PC-9 (cell line): ENCODE measurements at regions not wholly inside any gene's neighbourhood (a gene's known extent, or its start where the extent isn't known, plus 50 kb on each side); places are given as distances from the start of the nearest gene placed in this dataset.

Source experiments
- EZH2 ChIP-seq: fragments of 200-600 bp; sonication (generic); IDR thresholded peaks from 2 replicates; pipeline ENCODE4 v1.8.0; 2017; ENCODE audit warnings: antibody characterized with exemption, low read depth
- TF ChIP-seq, protein P1 (sequence below): fragments of 200-600 bp; sonication (generic); conservative IDR thresholded peaks from 2 replicates; pipeline ENCODE4 v1.6.1; 2017; ENCODE audit warnings: mixed run types, antibody characterized with exemption, mild to moderate bottlenecking, moderate library complexity

DNA sequence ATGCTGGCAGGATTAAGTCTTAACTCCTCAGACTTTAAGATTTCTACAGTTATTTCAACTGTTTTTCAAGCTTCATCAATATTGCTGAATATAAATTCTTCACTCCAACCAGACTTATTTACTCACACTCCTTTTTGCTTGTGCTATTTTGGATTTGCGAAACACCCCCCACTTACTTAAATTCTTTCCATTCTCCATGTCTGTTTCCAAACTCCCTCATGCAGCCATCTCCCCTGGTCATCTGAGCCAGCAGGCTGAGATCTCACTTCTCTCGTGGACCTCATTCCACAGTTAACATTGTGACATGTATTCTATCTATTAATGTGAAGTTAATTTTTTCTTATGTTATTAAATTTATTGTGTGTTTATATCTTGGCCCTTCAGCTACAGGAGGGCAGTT, 188.9 kb upstream of the HDAC9 start:
- TF ChIP-seq, protein P1, sequence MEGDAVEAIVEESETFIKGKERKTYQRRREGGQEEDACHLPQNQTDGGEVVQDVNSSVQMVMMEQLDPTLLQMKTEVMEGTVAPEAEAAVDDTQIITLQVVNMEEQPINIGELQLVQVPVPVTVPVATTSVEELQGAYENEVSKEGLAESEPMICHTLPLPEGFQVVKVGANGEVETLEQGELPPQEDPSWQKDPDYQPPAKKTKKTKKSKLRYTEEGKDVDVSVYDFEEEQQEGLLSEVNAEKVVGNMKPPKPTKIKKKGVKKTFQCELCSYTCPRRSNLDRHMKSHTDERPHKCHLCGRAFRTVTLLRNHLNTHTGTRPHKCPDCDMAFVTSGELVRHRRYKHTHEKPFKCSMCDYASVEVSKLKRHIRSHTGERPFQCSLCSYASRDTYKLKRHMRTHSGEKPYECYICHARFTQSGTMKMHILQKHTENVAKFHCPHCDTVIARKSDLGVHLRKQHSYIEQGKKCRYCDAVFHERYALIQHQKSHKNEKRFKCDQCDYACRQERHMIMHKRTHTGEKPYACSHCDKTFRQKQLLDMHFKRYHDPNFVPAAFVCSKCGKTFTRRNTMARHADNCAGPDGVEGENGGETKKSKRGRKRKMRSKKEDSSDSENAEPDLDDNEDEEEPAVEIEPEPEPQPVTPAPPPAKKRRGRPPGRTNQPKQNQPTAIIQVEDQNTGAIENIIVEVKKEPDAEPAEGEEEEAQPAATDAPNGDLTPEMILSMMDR, result no peak
- TF ChIP-seq EZH2, result no peak
